ENCODE measurements at regions not wholly inside any gene's neighbourhood (a gene's known extent, or its start where the extent isn't known, plus 50 kb on each side); places are given as distances from the start of the nearest gene placed in this dataset.
"Not testable (repeated sequence)": the region's sequence is repeated elsewhere in the genome, so short reads cannot be mapped to it uniquely, and the experiment has no call there.

- DNase-seq (ENCODE audit: low spot score) = not testable (repeated sequence)
Measured at GRCh38 chr16:88200154-88200895, 182.4 kb upstream of the ZNF469 start.

- no peak for DNase-seq (ENCODE audit: low spot score)
Measured at GRCh38 chr16:88200896-88201185, 181.9 kb upstream of the ZNF469 start.

- not testable (repeated sequence) for DNase-seq (ENCODE audit: low spot score)
Measured at GRCh38 chr16:88201611-88202010, 181.1 kb upstream of the ZNF469 start.

- no peak for DNase-seq (ENCODE audit: low spot score)
Measured at GRCh38 chr16:88202207-88202745, 180.5 kb upstream of the ZNF469 start.

GRCh38 chr16:88202856-88203681, 179.7 kb upstream of the ZNF469 start:
- DNase-seq (ENCODE audit: low spot score) = not testable (repeated sequence)

GRCh38 chr16:88204131-88205110, 178.3 kb upstream of the ZNF469 start:
- not testable (repeated sequence) for DNase-seq (ENCODE audit: low spot score)

GRCh38 chr16:88205482-88205881, 177.3 kb upstream of the ZNF469 start:
- not testable (repeated sequence) for DNase-seq (ENCODE audit: low spot score)

GRCh38 chr16:88206006-88206405, 176.8 kb upstream of the ZNF469 start:
- not testable (repeated sequence) for DNase-seq (ENCODE audit: low spot score)

- not testable (repeated sequence) for DNase-seq (ENCODE audit: low spot score)
Measured at GRCh38 chr16:88206516-88206915, 176.2 kb upstream of the ZNF469 start.

- DNase-seq (ENCODE audit: low spot score) = no peak
Measured at GRCh38 chr16:88208112-88208511, 174.6 kb upstream of the ZNF469 start.

GRCh38 chr16:88208776-88209175, 174.0 kb upstream of the ZNF469 start:
- not testable (repeated sequence) for DNase-seq (ENCODE audit: low spot score)

- DNase-seq (ENCODE audit: low spot score) = not testable (repeated sequence)
Measured at GRCh38 chr16:88209579-88209978, 173.2 kb upstream of the ZNF469 start.

GRCh38 chr16:88213937-88214336, 168.8 kb upstream of the ZNF469 start:
- DNase-seq (ENCODE audit: low spot score) = not testable (repeated sequence)

GRCh38 chr16:88221001-88221761, 161.6 kb upstream of the ZNF469 start:
- not testable (repeated sequence) for DNase-seq (ENCODE audit: low spot score)

GRCh38 chr16:88223696-88224095, 159.1 kb upstream of the ZNF469 start:
- DNase-seq (ENCODE audit: low spot score) = not testable (repeated sequence)

GRCh38 chr16:88224131-88224898, 158.4 kb upstream of the ZNF469 start:
- DNase-seq (ENCODE audit: low spot score) = not testable (repeated sequence)

- DNase-seq (ENCODE audit: low spot score) = not testable (repeated sequence)
Measured at GRCh38 chr16:88225640-88226230, 157.0 kb upstream of the ZNF469 start.

GRCh38 chr16:88226302-88226701, 156.5 kb upstream of the ZNF469 start:
- not testable (repeated sequence) for DNase-seq (ENCODE audit: low spot score)

GRCh38 chr16:88227026-88227721, 155.6 kb upstream of the ZNF469 start:
- not testable (repeated sequence) for DNase-seq (ENCODE audit: low spot score)
